IPS-NIHi11 (cell line): ENCODE measurements at regions not wholly inside any gene's neighbourhood (a gene's known extent, or its start where the extent isn't known, plus 50 kb on each side); places are given as distances from the start of the nearest gene placed in this dataset.
"Not testable (repeated sequence)": the region's sequence is repeated elsewhere in the genome, so short reads cannot be mapped to it uniquely, and the experiment has no call there.

Experiments
- DNase-seq: peaks from one replicate; pipeline ENCODE4 v3.0.0; 2012; ENCODE audit warnings: mixed read lengths, low spot score

DNA sequence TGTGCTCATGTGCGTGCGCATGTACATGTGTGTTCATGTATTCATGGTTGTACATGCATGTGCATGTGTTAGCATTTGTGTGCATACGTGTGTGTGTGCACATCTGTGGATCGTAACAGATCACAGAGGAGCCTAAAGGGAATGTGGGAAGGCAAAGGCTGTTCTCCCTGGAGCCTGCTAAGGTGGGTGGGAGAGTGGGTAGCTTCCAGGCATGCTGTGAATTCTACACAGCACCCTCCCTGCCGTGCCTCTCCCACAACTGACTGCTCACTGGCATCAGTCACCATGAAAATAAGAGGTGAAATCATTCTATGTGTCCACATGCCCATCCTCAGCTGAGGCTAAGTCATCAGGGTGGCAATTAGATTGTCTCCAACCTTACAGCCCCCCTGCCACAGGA is 600.9 kb downstream of the MID1IP1 start:
- no peak for DNase-seq

DNA sequence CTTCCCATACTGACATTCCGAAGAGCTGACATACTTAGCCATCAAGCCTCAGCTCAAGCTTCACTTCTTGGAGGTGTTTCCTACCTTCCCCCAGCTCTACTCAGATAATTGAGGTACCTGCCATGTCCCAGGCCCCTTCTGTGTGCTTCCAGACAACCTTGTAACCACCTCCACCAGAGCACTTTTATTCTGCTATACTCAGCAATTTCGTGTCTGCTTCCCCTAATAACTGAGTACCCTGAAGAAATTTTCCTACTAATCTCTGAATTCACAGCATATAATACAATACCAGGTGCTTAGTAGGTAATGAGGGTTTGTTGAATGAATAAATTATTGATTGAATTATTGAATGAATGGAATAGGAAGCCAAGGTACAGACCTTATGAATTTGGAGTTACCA is 605.5 kb downstream of the MID1IP1 start:
- DNase-seq: no peak

DNA sequence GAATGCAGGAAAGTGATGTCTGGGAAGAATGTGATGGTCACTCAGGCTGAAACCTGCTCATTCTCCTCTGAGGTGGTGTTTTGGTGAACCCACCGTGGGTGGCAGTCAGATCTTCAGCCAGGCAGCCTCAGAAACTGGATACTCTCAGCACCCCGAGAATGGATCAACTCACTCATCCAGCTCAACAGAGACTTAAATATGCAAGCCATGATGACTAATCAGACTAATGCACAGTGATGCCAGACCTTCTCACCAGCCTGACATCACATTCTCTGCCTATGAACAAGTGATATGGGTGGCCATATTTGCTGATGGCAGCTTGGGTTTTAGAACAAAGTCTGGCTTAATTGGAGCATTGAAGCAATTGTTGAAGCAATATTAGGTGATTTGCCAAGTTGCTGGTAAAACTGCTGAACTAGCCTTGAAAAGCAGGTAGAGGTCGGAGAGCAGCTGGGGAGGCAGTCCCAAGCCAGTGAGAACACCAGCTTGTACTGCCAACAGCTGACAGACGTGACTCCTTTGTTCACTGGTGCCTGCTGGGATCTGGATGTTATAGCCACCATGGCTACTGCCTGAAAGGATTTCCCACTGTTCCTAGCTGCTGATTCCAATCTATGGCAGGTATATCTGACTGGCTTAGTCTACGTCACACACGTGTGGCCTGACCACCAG is 608.1 kb downstream of the MID1IP1 start:
- DNase-seq: no peak

DNA sequence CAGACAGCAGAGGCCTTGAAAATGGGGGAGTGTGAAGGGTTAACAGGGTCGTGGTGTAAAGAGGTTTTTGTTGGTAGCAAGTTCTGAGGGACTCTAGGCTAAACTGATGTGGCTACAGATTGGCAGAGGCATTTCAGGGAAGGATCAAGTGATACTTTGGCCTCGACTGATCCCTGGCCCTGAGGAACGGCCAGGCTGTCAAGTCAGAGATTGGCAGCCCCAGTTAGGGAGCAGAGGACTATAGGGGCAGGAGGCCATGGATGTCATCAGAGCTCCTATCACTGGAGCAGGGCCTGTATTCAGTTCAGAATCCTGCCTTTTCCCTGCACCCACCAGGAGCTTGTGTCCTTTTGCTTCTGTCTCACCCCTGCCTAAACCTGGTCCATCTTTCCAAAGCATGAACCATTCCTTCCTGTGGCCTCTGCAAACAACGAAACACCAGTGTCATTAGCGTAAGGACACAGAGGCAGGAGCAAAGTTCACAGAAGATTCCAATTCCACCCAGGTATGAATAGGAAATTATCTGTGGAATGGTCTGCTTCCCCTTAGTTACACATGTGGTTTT is 613.1 kb downstream of the MID1IP1 start:
- no peak for DNase-seq

DNA sequence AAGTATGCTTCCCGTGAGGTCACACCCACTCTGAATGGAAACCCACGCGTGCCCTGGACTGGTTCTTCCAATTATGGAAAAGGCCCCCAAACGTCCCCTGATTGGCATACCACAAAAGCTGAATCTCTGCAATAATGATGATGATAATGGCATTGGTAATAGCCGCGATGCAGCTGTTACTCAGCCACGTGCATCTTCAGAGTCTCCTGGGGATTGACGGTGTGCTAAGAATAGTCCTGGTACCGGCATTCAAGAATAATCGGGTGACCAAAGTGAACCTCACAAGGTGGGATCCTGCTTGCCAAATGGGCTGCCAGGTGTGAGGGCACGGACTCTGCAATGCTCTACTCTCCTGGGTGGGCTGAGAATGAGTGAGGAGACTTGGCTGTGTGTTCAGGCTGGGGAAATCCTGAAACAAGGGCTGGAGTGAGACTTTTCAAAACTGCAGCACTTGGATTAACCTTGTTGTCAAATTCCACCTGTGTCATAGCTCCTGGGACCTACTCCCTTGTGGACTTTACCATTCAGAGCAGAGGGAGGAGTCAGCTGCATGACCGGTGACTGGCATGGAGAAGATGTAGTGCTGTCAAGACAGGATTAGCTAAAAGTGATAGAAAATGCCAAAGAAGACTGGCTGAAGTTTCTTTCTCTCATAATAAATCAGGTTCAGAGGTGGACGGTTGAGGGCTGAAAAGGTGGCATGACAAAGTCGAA is 615.4 kb downstream of the MID1IP1 start:
- no peak for DNase-seq

DNA sequence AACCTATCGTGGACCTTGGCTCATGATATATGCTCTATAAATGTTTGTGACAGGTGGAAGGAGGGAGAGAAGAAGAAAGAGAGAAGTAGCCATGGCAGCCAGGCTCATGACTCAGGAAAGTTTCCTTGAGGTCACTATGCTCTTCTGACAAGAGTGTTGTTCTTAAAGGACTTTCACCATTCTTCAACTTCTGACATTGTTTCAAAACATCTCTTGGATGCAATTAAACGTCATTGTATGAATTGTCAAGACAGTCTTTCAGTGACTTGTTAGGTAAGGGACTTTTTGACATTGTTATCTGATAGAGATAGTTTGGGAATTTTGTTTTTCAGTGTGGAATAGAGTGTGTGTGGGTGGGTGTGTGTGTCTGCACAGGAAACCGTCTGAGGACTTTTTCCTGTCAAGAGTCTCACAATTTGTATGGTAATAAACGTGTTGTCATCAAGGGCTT is 617.0 kb downstream of the MID1IP1 start:
- DNase-seq: no peak

DNA sequence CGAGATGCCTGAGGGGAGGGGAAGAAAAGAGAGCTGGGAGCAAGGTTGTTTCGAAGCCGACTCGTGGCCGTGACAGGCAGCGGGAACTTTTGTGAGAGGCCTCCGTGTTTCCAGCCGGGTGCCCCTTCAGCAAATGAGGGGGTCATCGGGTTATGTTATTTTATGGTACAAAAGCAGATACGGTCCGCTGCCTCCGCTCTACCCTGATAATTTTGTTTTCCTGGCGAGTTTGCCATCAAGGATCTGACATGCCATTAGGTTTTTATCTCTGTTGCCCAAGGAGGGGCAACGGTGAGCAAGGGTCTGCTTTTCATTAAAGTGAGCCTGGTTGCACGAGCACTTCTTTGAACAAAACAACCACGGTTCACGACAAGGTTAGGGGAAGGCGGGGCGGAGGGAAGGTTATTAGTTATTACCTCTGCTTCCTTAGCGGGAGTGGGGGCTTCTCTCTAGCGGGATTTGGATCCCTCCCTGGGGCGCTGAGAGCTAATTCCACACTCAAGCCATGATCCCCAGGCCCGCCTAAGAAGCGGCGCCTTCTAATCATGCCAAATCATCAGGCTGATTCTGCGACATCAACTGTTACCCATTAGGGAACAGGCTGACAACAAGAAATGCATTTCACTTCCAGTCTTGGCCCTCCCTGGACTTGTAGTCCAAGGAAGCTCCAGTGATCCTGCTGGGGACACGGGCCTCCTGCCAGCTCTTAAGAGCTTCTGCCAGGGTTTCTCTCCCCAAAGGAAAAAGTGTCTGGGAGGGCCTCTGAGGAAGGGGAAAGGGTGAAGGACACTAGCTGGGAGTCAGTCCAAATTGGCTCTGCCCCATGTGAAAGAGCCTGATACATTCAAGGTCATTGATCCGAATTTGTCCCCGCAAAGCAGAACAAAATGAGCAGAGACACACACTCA is 617.7 kb downstream of the MID1IP1 start:
- DNase-seq: no peak

DNA sequence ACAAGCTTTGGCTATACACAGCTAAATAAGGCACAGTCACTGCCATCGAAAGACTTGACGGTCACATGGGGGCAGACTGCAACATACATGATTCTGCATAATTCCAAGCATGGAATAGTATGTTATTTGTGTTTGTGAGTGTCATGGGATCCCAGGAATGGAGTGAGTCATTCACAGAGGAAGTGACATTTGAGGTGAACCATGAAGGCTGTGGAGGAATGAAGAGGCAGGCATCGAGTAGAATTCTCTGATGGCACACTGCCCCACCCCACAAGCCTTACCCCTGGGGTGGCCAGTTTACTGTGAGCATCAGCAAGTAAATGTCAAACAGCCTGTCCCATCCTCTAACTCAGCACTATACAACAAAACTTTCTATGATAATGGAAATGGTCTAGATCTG is 619.7 kb downstream of the MID1IP1 start:
- DNase-seq: no peak

DNA sequence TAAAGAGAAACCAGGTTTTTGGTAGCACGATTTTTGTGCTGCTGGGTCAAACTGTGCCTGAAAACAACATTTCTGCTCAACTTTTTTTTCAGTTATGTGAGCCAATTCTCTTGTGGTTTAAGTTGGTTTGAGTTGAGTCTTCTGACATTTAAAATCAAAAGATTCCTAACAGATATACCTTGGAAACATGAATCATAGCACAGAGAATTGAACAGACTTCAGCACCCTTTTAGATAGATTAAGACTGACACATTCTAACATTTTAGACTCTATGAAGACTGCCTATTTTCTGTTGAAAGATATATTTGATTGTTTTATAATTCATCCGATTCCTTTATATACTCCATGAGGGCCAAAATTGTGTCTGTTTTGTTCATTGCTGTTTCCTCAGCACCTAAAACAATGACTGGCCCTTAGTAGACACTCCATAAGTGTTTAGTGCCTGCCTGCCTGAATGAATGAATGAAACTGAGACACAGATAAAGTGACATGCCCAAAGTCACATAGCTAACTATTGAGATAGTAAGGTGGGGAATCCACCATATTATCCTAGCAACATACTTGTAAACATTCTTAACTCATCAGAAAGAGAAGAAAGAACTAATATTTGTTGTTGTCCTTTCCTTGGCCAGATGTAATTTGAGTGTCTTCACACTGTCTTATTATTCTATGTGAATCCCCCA is 624.0 kb downstream of the MID1IP1 start:
- no peak for DNase-seq

DNA sequence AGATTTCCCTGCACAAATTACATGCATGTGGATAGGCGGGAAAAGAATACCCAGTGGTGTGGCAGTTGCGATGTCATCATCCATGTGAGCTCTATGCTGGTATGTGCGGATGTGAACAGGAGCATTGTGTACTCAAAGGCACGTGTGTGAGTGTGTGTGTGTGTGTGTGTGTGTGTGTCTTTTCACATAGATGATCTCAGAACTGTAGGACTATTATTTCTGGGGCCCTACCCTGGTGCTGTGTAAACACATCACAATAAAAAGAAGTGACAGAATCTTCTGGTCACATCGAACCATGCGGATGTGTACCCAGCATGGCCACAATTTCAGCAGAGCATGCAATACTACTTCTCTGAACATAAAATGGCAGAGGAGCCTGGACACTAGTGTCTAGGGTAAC is 624.8 kb downstream of the MID1IP1 start:
- DNase-seq: no peak

DNA sequence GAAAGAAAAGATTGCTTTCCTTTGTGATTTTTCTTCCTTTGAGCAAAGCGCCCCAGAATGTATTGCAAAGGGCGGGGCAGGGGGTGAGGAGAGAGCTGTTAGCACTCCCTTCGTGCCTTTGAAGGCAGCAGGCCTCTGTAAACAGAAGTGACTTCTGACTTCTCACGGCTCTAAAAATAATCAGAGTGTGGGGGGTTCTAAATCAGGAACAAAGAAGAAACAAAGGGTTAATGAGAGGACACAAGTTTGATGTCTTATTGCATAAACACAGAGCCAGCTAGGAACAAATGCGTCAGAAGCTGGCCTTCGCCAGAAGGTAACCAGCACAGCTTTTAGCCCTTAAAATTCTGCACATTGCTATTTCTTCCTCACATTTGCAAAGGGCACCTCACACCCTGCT is 626.2 kb downstream of the MID1IP1 start:
- DNase-seq: no peak

DNA sequence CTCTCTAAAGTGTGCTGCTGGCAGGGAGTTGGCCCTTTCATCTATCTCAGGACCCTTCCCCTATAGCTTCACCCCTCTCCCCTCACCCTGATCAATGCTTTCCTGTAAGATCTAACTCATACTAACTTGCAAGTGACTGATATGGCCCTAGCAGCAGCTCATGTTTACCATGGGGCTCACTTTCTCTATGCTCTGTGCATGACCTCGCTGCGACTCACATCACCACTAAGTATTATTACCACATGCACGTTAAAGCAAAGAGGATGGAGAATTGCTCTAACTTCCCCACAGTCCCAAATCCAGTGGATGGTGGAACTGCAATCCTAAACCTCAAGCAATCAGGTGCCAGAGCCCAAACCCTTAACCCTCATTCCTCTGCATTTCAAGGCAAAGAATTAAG is 626.6 kb downstream of the MID1IP1 start:
- DNase-seq: no peak

DNA sequence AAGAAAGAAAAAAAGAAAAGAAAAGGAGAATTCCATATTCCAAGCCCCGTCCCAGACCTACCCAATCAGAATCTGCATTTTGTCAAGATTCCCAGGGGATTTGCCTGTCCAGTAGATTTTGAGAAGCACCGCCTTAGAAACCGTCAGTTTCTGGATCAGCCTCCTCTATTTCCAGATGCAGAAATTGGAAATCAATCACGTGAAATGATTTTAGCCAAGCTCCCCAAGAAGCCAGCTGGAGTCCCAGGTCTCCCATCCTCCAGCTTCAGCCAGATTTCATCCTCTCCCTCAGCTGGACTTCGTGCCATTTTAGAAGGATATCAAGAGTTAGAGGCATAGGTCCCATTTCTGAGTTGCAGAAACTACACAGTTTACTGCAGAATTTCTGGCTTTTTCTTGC is 629.3 kb downstream of the MID1IP1 start:
- no peak for DNase-seq

DNA sequence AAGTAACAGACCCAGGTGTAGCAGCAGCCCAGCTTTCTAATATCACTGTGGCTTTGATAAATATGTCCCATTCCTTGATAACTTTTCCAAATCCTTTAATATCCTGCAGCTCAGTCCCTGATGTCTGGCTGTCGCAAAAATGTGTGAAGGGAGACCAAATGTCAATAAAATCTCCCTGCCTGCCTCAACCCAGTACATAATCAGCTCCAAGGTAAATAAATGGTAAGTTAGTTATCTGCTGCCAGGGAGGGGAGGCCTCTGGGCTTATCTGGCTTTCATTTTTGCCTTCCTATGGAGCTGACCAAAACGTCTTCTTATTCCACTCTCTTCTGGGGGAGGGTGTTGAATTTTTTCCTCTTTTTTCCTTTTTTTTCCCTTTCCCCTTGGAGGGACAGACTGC is 630.6 kb downstream of the MID1IP1 start:
- DNase-seq: no peak

DNA sequence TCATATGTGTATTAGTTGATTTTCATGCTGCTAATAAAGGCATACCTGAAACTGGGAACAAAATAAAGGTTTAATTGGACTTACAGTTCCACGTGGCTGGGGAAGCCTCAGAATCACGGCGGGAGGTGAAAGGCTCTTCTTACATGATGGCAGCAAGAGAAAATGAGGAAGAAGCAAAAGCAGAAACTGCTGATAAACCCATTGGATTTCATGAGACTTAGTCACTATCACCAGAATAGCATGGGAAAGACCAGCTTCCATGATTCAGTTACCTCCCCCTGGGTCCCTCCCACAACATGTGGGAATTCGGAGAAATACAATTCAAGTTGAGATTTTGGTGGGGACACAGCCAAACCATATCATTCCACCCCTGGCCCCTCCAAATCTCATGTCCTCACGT is 633.4 kb downstream of the MID1IP1 start:
- DNase-seq: not testable (repeated sequence)

DNA sequence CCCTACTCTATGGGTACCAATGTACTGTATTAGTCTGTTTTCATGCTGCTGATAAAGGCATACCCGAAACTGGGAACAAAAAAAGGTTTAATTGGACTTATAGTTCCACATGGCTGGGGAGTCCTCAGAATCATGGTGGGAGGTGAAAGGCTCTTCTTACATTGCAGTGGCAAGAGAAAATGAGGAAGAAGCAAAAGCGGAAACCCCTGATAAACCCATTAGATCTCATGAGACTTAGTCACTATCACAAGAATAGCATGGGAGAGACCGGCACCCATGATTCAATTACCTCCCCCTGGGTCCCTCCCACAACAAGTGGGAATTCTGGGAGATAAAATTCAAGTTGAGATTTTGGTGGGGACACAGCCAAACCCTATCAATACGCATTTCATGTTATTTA is 635.3 kb downstream of the MID1IP1 start:
- DNase-seq: not testable (repeated sequence)

DNA sequence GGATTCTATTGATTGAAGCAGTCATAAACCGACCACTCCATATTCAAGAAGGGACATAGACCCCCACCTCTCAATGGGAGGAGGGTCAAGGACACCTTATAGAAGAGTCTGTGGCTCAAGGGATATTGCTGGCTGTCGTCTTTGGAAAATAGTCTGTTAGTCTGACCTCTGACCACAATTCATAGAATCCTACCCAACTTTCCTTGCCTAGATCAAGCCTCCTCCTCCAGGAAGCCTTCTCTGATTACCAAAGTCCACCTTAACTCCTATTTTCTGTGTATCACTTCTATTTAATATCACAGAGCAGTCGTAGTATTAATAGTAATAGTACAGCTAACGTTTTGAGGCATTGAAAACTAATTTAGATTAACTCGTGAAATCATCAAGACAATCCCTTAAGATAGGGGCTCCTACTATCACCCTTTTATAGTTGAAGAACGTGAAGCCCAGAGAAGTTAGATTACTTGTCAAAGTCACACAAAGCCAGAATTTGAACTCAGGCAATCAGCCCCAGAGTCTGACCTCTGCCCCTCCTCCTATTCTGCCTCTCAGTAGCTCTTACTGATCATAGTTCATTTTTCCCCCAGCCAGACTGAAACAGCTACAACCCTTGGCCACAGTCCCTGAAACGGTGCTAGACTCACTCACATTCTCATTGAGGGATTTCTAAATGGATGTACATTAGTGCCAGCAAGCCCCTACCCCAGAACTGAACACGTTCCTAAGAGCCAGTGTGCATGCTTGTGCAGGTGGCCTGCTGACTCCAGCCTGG is 636.6 kb downstream of the MID1IP1 start:
- DNase-seq: no peak

DNA sequence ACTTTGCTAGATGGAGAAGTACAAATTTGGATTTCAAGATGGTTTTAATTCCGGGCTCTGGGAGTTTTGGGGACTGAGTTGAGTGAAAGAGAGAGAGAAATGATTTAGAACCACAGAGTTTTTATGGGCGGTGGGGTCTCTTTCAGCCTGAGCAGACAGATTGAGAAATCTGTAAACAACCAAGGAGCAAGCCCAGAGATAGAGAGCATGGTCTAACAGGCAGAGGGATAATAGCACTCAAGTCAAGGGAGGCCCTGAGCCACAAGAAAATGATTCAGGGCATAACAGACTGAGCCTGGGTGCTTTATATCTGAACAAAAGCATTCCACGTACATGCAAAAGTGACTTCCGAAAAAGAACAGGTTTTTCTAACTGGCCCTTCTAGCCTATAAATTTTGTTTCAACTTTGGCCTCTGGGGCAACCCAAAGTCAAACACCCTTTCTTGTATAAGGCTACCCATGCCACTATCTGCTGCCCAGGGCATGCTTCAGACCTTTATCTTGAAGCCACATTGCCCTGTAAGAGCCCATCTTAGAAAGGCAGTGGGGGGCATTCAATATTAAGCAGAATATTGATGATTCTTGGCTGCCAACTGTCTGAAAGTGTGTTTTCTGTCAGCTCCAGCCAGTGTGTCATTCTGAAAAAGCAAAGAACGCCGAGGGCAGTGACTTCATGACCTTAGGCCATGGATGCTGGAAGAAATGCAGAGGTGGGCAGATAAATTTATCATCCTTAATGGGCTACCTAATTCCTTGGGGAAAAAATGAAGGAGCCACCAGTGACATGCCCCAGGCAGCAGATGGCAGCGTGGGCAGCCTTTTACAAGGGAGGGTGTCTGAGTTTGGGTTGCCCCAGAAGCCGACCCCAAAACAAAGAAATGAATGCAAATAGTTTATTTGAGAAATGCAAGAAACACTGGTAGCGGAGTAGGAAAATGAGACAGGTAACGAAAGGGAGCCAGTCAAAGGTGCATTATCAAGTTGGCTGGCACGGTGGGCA is 637.6 kb downstream of the MID1IP1 start:
- DNase-seq: no peak

DNA sequence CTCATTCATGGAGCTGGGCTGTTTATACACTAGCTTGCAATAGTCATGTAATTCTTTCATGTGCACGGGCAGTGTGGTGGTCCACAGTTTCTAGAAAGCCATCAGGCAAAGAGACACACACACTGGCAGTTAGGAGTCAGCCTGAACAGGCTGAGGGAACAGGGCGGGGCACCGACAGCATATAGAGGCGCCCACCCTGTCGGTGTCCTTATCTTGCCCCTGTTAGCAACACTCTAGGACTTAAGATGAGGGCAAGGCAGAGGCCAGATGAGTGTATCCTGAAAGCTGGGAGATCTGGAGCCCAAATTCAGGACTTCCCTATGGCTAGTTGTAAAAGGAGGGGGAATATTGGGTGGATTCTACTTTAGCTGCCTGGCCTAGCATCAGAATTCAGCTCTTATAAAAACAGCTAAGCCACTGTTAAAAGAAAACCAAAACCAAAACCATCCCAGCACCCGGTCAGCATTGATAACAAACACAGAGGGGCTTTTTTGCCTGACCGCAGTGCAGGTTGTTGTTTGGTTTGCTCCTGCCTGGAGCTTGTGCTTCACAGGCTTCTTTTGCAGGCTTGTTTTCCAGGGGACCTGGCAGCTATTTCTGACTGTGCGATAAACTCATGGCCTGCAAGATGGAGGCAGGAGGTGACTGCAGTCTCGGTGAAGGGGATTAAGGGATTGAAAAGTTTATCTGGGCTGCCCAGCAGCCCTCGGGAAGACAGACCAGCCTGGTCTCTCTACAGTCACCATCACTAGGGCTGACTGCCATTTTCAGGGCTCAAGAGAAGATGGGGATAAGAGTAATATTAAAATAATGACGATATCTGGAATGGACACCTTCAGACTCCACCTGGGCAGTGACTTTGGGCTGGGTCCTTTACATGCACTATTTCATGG is 638.9 kb downstream of the MID1IP1 start:
- DNase-seq: no peak
